Fibroblast of skin of scalp (primary cell): ENCODE measurements at regions not wholly inside any gene's neighbourhood (a gene's known extent, or its start where the extent isn't known, plus 50 kb on each side); places are given as distances from the start of the nearest gene placed in this dataset.
A peak's percentile ranks its signal among the peaks of the same experiment; 100 is the strongest.
"Not testable (repeated sequence)": the region's sequence is repeated elsewhere in the genome, so short reads cannot be mapped to it uniquely, and the experiment has no call there.

Experiments used
- DNase-seq: peaks from one replicate; pipeline ENCODE4 v3.0.0-alpha.2; 2013

- DNase-seq = no peak
These were observed 175.4 kb upstream of the ZNF217 start for GRCh38 chr20:53769041-53769440.

- no peak for DNase-seq
These were observed 174.7 kb upstream of the ZNF217 start for GRCh38 chr20:53768329-53768728.

GRCh38 chr20:53767206-53767930 lies 173.7 kb upstream of the ZNF217 start:
- no peak for DNase-seq

- no peak for DNase-seq
These were observed 170.8 kb upstream of the ZNF217 start for GRCh38 chr20:53764415-53764800.

- DNase-seq = peak; percentile 45
These were observed 170.2 kb upstream of the ZNF217 start for GRCh38 chr20:53763707-53764414.

- DNase-seq = not testable (repeated sequence)
These were observed 168.8 kb upstream of the ZNF217 start for GRCh38 chr20:53762423-53762798.

- DNase-seq = no peak
These were observed 166.4 kb upstream of the ZNF217 start for GRCh38 chr20:53760025-53760441.

GRCh38 chr20:53757472-53757913 lies 163.9 kb upstream of the ZNF217 start:
- no peak for DNase-seq

GRCh38 chr20:53755733-53756531 lies 162.3 kb upstream of the ZNF217 start:
- no peak for DNase-seq

- DNase-seq = no peak
These were observed 160.3 kb upstream of the ZNF217 start for GRCh38 chr20:53753880-53754459.

GRCh38 chr20:53752971-53753879 lies 159.6 kb upstream of the ZNF217 start:
- DNase-seq = no peak

- no peak for DNase-seq
These were observed 158.9 kb upstream of the ZNF217 start for GRCh38 chr20:53752583-53752970.

- no peak for DNase-seq
These were observed 158.1 kb upstream of the ZNF217 start for GRCh38 chr20:53751620-53752318.

- peak; percentile 95 for DNase-seq
These were observed 157.4 kb upstream of the ZNF217 start for GRCh38 chr20:53750827-53751619.

GRCh38 chr20:53749499-53749898 lies 155.9 kb upstream of the ZNF217 start:
- no peak for DNase-seq

GRCh38 chr20:53748821-53749421 lies 155.3 kb upstream of the ZNF217 start:
- peak; percentile 84 for DNase-seq

- DNase-seq = no peak
These were observed 154.5 kb upstream of the ZNF217 start for GRCh38 chr20:53748176-53748575.

- no peak for DNase-seq
These were observed 150.1 kb upstream of the ZNF217 start for GRCh38 chr20:53743607-53744260.

GRCh38 chr20:53742685-53743081 lies 149.0 kb upstream of the ZNF217 start:
- DNase-seq = no peak

- DNase-seq = no peak
These were observed 148.0 kb upstream of the ZNF217 start for GRCh38 chr20:53741726-53742028.
